Left ventricle myocardium inferior (tissue), 1 donor: ENCODE measurements at regions not wholly inside any gene's neighbourhood (a gene's known extent, or its start where the extent isn't known, plus 50 kb on each side); places are given as distances from the start of the nearest gene placed in this dataset.

Experiments
- DNase-seq: peaks from one replicate; pipeline ENCODE4 v3.0.0-alpha.2; 2020
- H3K27ac ChIP-seq: fragments of 200-600 bp; replicated peaks from 2 replicates; pipeline ENCODE4 v1.8.0; 2021
- H3K27me3 ChIP-seq: fragments of 200-600 bp; 2 replicates; pipeline ENCODE4 v1.8.0; 2021; ENCODE audit warnings: low read depth
- H3K36me3 ChIP-seq: fragments of 200-600 bp; 2 replicates; pipeline ENCODE4 v1.8.0; 2021
- H3K4me1 ChIP-seq: fragments of 200-600 bp; 2 replicates; pipeline ENCODE4 v1.8.0; 2021
- H3K4me3 ChIP-seq: fragments of 200-600 bp; 2 replicates; pipeline ENCODE4 v1.8.0; 2021; ENCODE audit warnings: mild to moderate bottlenecking, moderate library complexity
- H3K9me3 ChIP-seq: fragments of 200-600 bp; replicated peaks from 2 replicates; pipeline ENCODE4 v1.8.0; 2021
- intact Hi-C: fragments of 100-400 bp; cut with micrococcal nuclease; formaldehyde crosslinking; loops from one replicate; pipeline ENCODE4 v1.11.0; 2022
- TF ChIP-seq, protein P1 (sequence below): fragments of 200-600 bp; IDR thresholded peaks from 2 replicates; pipeline ENCODE4 v1.8.0; 2021; ENCODE audit warnings: antibody characterized with exemption, mild to moderate bottlenecking, borderline replicate concordance
- donor health status: DM: no; HTN: yes; CAD: no; lungs with severe emphysema.

DNA sequence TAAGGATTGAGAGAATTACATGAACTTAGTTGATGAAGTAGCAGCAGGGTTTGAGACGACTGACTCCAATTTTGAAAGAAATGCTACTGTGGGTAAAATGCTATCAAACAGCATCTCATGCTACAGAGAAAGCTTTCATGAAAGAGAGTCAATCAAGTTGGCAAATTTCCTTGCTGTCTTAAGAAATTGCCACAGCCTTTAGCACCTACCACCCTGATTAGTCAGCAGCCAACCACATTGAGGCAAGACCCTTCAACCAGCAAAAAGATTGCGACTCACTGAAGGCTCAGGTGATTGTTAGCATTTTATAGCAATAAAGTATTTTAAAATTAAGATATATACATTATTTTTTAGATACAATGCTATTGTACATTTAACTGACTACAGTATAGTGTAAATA lies 80.9 kb downstream of the RAP2B start:
- Histone ChIP-seq H3K9me3 (peaks cover 10% of the 10 kb centered on the region), H3K27ac (no peak overlapping the region), H3K4me3 (no peak overlapping the region), H3K27me3 (no peaks in the 10 kb centered on the region), H3K4me1 (no peaks in the 10 kb centered on the region), H3K36me3 (no peaks in the 10 kb centered on the region)
- TF ChIP-seq, protein P1, sequence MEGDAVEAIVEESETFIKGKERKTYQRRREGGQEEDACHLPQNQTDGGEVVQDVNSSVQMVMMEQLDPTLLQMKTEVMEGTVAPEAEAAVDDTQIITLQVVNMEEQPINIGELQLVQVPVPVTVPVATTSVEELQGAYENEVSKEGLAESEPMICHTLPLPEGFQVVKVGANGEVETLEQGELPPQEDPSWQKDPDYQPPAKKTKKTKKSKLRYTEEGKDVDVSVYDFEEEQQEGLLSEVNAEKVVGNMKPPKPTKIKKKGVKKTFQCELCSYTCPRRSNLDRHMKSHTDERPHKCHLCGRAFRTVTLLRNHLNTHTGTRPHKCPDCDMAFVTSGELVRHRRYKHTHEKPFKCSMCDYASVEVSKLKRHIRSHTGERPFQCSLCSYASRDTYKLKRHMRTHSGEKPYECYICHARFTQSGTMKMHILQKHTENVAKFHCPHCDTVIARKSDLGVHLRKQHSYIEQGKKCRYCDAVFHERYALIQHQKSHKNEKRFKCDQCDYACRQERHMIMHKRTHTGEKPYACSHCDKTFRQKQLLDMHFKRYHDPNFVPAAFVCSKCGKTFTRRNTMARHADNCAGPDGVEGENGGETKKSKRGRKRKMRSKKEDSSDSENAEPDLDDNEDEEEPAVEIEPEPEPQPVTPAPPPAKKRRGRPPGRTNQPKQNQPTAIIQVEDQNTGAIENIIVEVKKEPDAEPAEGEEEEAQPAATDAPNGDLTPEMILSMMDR = no peak
- DNase-seq = no peak
- intact Hi-C loops = no loop called here

DNA sequence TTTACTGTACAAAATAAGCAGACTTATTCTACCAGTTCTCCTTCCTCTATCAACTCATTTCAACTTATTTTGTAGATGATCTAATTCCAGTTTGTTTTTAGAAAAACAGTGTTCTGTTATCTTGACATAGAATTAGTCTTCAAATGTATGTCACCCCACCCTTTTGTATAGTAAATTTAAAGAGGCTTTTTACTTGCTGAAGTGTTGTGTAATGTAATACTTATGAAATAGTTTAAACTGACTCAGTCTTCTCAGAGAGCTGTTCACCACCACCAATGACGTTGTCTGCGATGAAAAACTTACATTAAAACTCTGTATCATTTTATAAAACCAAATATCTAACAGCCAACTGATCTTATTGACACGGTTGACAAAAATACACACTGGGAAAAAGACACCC lies 82.9 kb downstream of the RAP2B start:
- intact Hi-C loops = no loop called here
- no peak overlapping the region for H3K27ac ChIP-seq

DNA sequence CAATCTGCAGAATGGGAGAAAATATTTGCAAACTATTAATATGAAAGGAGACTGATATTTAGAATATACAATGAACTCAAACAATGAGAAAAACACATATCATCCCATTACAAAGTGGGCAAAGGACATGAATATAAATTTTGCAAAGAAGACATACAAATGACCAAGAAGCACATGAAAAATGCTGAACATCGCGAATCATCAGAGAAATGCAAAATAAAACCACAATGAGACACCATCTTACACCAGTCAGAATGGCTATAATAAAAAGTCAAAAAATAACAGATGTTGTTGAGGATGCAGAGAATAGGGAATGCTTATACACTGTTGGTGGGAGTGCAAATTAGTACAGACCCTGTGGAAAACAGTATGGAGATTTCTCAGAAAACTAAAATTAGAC lies 83.6 kb downstream of the RAP2B start:
- Histone ChIP-seq H3K27ac (no peak overlapping the region), H3K9me3 (peaks cover 10% of the 10 kb centered on the region), H3K4me3 (no peak overlapping the region), H3K36me3 (no peaks in the 10 kb centered on the region), H3K27me3 (no peaks in the 10 kb centered on the region), H3K4me1 (no peaks in the 10 kb centered on the region)
- no peak for DNase-seq
- TF ChIP-seq, protein P1 = no peak
- intact Hi-C loops = no loop called here

More for the DNA sequence above, 82.9 kb downstream of the RAP2B start:
- H3K36me3 ChIP-seq = no peaks in the 10 kb centered on the region
- H3K27me3 ChIP-seq = no peaks in the 10 kb centered on the region
- DNase-seq = no peak
- TF ChIP-seq, protein P1 = no peak
- H3K4me1 ChIP-seq = no peaks in the 10 kb centered on the region
- H3K4me3 ChIP-seq = no peak overlapping the region
- H3K9me3 ChIP-seq = peaks cover 10% of the 10 kb centered on the region

DNA sequence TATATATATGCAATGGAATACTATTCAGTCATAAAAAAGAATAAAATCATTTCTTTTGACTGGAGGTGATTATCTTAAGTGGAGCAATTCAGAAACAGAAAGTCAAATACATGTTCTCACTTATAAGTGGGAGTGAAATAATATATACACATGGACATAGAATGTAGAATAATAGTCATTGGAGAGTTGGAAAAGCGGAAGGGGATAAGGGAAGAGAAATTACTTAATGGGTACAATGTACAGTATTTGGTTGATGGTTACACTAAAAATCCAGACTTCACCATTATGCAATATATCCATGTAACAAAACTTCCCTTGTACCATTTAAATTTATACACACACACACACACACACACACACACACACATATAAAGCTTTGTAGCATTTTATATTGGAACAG lies 84.3 kb downstream of the RAP2B start:
- H3K27ac ChIP-seq = no peak overlapping the region
- TF ChIP-seq, protein P1 = no peak
- intact Hi-C loops = no loop called here

DNA sequence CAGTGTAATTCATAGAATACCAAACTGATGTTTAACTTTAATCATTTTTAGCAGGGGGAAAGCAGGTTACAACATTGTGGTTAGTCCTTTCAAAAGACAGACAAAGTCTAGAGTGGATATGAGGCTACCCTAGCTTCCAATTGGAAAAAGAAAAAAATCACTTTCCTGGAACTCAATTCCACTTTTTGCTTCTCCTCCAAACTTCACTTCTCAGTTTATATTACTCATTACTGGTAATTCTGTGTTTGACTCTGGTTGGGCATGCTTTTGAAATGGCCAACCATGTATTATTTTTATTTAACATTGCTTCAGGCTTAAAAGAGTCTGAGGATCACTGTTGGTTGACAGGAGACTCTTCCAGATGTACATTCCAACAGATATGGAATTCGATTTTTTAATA lies 84.8 kb downstream of the RAP2B start:
- TF ChIP-seq, protein P1 = no peak
- Histone ChIP-seq H3K4me1 (no peaks in the 10 kb centered on the region), H3K4me3 (no peak overlapping the region), H3K36me3 (no peaks in the 10 kb centered on the region), H3K27ac (no peak overlapping the region), H3K9me3 (peaks cover 7% of the 10 kb centered on the region), H3K27me3 (no peaks in the 10 kb centered on the region)
- intact Hi-C loops = no loop called here
- no peak for DNase-seq

More for the DNA sequence above, 84.3 kb downstream of the RAP2B start:
- Histone ChIP-seq H3K4me1 (no peaks in the 10 kb centered on the region), H3K27me3 (no peaks in the 10 kb centered on the region), H3K4me3 (no peak overlapping the region), H3K36me3 (no peaks in the 10 kb centered on the region), H3K9me3 (peaks cover 10% of the 10 kb centered on the region)
- no peak for DNase-seq
